IMR-90 (cell line): ENCODE measurements at regions not wholly inside any gene's neighbourhood (a gene's known extent, or its start where the extent isn't known, plus 50 kb on each side); places are given as distances from the start of the nearest gene placed in this dataset.

Source experiments
- ATAC-seq: fragments of 200-7000 bp; cut with Tn5 transposase; 2 replicates; pipeline ENCODE4 v1.9.1; 2020; ENCODE audit warnings: low read depth, mild to moderate bottlenecking, moderate library complexity
- BruUV-seq: library from RNA; stranded (reverse); fragments of 400-500 nt; replicated peaks from 2 replicates; lab custom pipeline; 2021; lab: Mats Ljungman, UMichigan
- CTCF ChIA-PET: fragments of 300-600 bp; formaldehyde crosslinking; extraction: SDS; loops from one replicate; lab custom pipeline; 2021; ENCODE audit warnings: antibody characterized with exemption; lab: Yijun Ruan, JAX
- POLR2A ChIA-PET: fragments of 300-600 bp; sonication (Branson Sonifier 250); formaldehyde crosslinking; loops from one replicate; lab custom pipeline; 2022; ENCODE audit warnings: antibody characterized with exemption; ENCODE audit not compliant: unreplicated experiment; lab: Charles Lee
- DNase-seq: peaks from one replicate; pipeline ENCODE4 v3.0.0; 2013
- H2AFZ ChIP-seq: replicated peaks from 2 replicates; pipeline ENCODE3; 2013; ENCODE audit warnings: low read length, mild to moderate bottlenecking; ENCODE audit not compliant: poor library complexity
- H2AK5ac ChIP-seq: 2 replicates; pipeline ENCODE4 v1.6.1; 2013; ENCODE audit warnings: low read depth, low read length, inconsistent platforms
- H2AK9ac ChIP-seq: replicated peaks from 2 replicates; pipeline ENCODE3; 2013; ENCODE audit warnings: mild to moderate bottlenecking, low read depth, low read length, moderate library complexity; ENCODE audit not compliant: poor library complexity
- H2BK120ac ChIP-seq: 2 replicates; pipeline ENCODE4 v1.6.1; 2013; ENCODE audit warnings: low read depth, low read length, inconsistent platforms
- H2BK15ac ChIP-seq: 3 replicates; pipeline ENCODE4 v1.6.1; 2013; ENCODE audit warnings: low read depth, low read length, inconsistent platforms
- H2BK20ac ChIP-seq: 2 replicates; pipeline ENCODE4 v1.6.1; 2013; ENCODE audit warnings: low read depth, mild to moderate bottlenecking, inconsistent platforms, low read length, moderate library complexity
- H2BK5ac ChIP-seq: 2 replicates; pipeline ENCODE4 v1.6.1; 2013; ENCODE audit warnings: mild to moderate bottlenecking, low read depth, low read length, inconsistent platforms; ENCODE audit not compliant: poor library complexity, severe bottlenecking
- H3K14ac ChIP-seq: replicated peaks from 2 replicates; pipeline ENCODE4 v1.6.1; 2013; ENCODE audit warnings: low read depth, low read length, inconsistent platforms
- H3K18ac ChIP-seq: 2 replicates; pipeline ENCODE4 v1.6.1; 2013; ENCODE audit warnings: low read depth, low read length, control low read depth
- H3K23ac ChIP-seq: 2 replicates; pipeline ENCODE4 v1.6.1; 2013; ENCODE audit warnings: low read depth, low read length, inconsistent platforms
- H3K27ac ChIP-seq: 2 replicates; pipeline ENCODE4 v1.5.1; 2013; ENCODE audit warnings: mild to moderate bottlenecking, control low read depth, low read length; ENCODE audit not compliant: insufficient read depth
- H3K27me3 ChIP-seq: 2 replicates; pipeline ENCODE4 v1.6.1; 2013; ENCODE audit warnings: low read length; ENCODE audit not compliant: control insufficient read depth, insufficient read depth
- H3K36me3 ChIP-seq: 2 replicates; pipeline ENCODE4 v1.6.1; 2013; ENCODE audit warnings: low read length, mixed read lengths; ENCODE audit not compliant: control insufficient read depth, insufficient read depth
- H3K4ac ChIP-seq: 2 replicates; pipeline ENCODE4 v1.6.1; 2013; ENCODE audit warnings: low read depth, low read length, inconsistent platforms
- H3K4me1 ChIP-seq: 2 replicates; pipeline ENCODE4 v1.6.1; 2013; ENCODE audit warnings: low read length, mixed read lengths; ENCODE audit not compliant: control insufficient read depth, insufficient read depth
- H3K4me2 ChIP-seq: 2 replicates; pipeline ENCODE4 v1.6.1; 2013; ENCODE audit warnings: low read depth, mild to moderate bottlenecking, control low read depth, low read length, moderate library complexity
- H3K4me3 ChIP-seq: 2 replicates; pipeline ENCODE4 v1.5.1; 2013; ENCODE audit warnings: low read depth, mild to moderate bottlenecking, control low read depth, low read length, moderate library complexity; ENCODE audit not compliant: insufficient read depth
- H3K56ac ChIP-seq: 2 replicates; pipeline ENCODE4 v1.6.1; 2013; ENCODE audit warnings: low read length, inconsistent platforms; ENCODE audit not compliant: insufficient read depth; ENCODE audit errors: extremely low read depth
- H3K79me1 ChIP-seq, 2 experiments: 2 replicates each; pipeline ENCODE4 v1.6.1; 2013; ENCODE audit warnings: low read length in 2 of 2, inconsistent platforms in 1 of 2, low read depth in 1 of 2
- H3K9ac ChIP-seq: 2 replicates; pipeline ENCODE4 v1.6.1; 2013; ENCODE audit warnings: low read depth, low read length, control low read depth
- H3K9me1 ChIP-seq: 2 replicates; pipeline ENCODE4 v1.6.1; 2013; ENCODE audit warnings: low read length, inconsistent platforms; ENCODE audit not compliant: insufficient read depth
- H3K9me3 ChIP-seq: 2 replicates; pipeline ENCODE4 v1.6.1; 2013; ENCODE audit warnings: low read length; ENCODE audit not compliant: control insufficient read depth, insufficient read depth
- H4K20me1 ChIP-seq: 2 replicates; pipeline ENCODE4 v1.6.1; 2013; ENCODE audit warnings: low read length, inconsistent platforms; ENCODE audit not compliant: insufficient read depth
- H4K5ac ChIP-seq: 2 replicates; pipeline ENCODE4 v1.6.1; 2013; ENCODE audit warnings: mild to moderate bottlenecking, low read depth, low read length, control low read depth
- H4K8ac ChIP-seq, 2 experiments: 2 replicates each; pipeline ENCODE4 v1.6.1; 2013; ENCODE audit warnings: low read depth in 2 of 2, low read length in 2 of 2, control low read depth in 1 of 2, inconsistent platforms in 1 of 2
- H4K91ac ChIP-seq: 2 replicates; pipeline ENCODE4 v1.6.1; 2013; ENCODE audit warnings: low read depth, low read length, inconsistent platforms; ENCODE audit not compliant: insufficient read depth
- BHLHE40 ChIP-seq: fragments of 150-350 bp; IDR thresholded peaks from 2 replicates; pipeline ENCODE4 v1.6.1; 2016; ENCODE audit warnings: mild to moderate bottlenecking, low read depth, low read length
- MXI1 ChIP-seq: IDR thresholded peaks from 2 replicates; pipeline ENCODE4 v1.6.1; 2012; ENCODE audit warnings: low read depth, mild to moderate bottlenecking, low read length, moderate library complexity, borderline replicate concordance
- NFE2L2 ChIP-seq: fragments of 150-350 bp; IDR thresholded peaks from 2 replicates; pipeline ENCODE4 v1.6.1; 2016; ENCODE audit warnings: low read depth, mild to moderate bottlenecking, low read length
- RFX5 ChIP-seq: IDR thresholded peaks from 2 replicates; pipeline ENCODE4 v1.8.0; 2012; ENCODE audit warnings: low read depth, mild to moderate bottlenecking, low read length, moderate library complexity
- WGBS, 2 experiments: methylation state at CpG; one replicate each; pipeline versions ENCODE4 v1.1.5 to v1.1.7; 2013; ENCODE audit warnings: missing lambda C conversion rate in 2 of 2; ENCODE audit not compliant: insufficient read length in 1 of 2; ENCODE audit errors: extremely low coverage in 2 of 2; 5-methylcytosine and 5-hydroxymethylcytosine counted together
- dilution Hi-C: fragments of 300-500 bp; cut with HindIII; formaldehyde crosslinking; loops from one replicate; pipeline ENCODE4 v1.14.3; 2018; ENCODE audit warnings: low sequenced_read_pairs; ENCODE audit not compliant: unreplicated experiment
- in situ Hi-C: fragments of 300-500 bp; cut with MboI; formaldehyde crosslinking; loops from 3 replicates; pipeline ENCODE4 v1.14.3; 2019; ENCODE audit warnings: low sequenced_read_pairs, inconsistent platforms, mixed read lengths
- intact Hi-C: fragments of 100-400 bp; cut with micrococcal nuclease; formaldehyde crosslinking; loops from 2 replicates; pipeline ENCODE4 v1.10.0; 2022

GRCh38 chr10:121357401-121357800 is 240.8 kb downstream of the FGFR2 start:
- H3K27ac ChIP-seq, result no peak overlapping the region
- POLR2A ChIA-PET, result no interaction called here
- no peaks in the 10 kb centered on the region for H3K9me1 ChIP-seq
- TF ChIP-seq RFX5 (no peak), NFE2L2 (no peak), BHLHE40 (no peak), MXI1 (no peak)
- no peaks in the 10 kb centered on the region for H4K20me1 ChIP-seq
- H2AFZ ChIP-seq, result no peak overlapping the region
- BruUV-seq, result no TSS peak
- no peaks in the 10 kb centered on the region for H3K4me1 ChIP-seq
- no peak overlapping the region for H3K14ac ChIP-seq
- no peaks in the 10 kb centered on the region for H3K79me1 ChIP-seq
- no peak overlapping the region for H3K4me3 ChIP-seq
- no peak overlapping the region for H2BK5ac ChIP-seq
- DNase-seq (no peak), ATAC-seq (no peak)
- H4K8ac ChIP-seq, result no peak overlapping the region
- H2AK9ac ChIP-seq, result no peak overlapping the region
- H3K36me3 ChIP-seq, result no peaks in the 10 kb centered on the region
- H3K56ac ChIP-seq, result no peak overlapping the region
- H4K91ac ChIP-seq, result no peak overlapping the region
- in situ Hi-C loops (no loop called here), intact Hi-C loops (no loop called here), dilution Hi-C loops (no loop called here)
- H2BK120ac ChIP-seq, result no peak overlapping the region
- no peaks in the 10 kb centered on the region for H3K27me3 ChIP-seq
- no peak overlapping the region for H4K5ac ChIP-seq
- 0% methylated on average over 3 of the region's 6 CpGs; no CpG with 5 or more reads in 1 of the 2 experiments for WGBS, 2 experiments
- H2BK20ac ChIP-seq, result no peak overlapping the region
- no peak overlapping the region for H2BK15ac ChIP-seq
- H3K23ac ChIP-seq, result no peak overlapping the region
- H3K9me3 ChIP-seq, result peaks cover 22% of the 10 kb centered on the region
- no peak overlapping the region for H3K4ac ChIP-seq
- CTCF ChIA-PET, result no interaction called here
- no peak overlapping the region for H2AK5ac ChIP-seq
- no peak overlapping the region for H3K18ac ChIP-seq
- H3K9ac ChIP-seq, result no peak overlapping the region
- H3K4me2 ChIP-seq, result no peak overlapping the region
